Fibroblast of mammary gland (primary cell): ENCODE measurements at regions not wholly inside any gene's neighbourhood (a gene's known extent, or its start where the extent isn't known, plus 50 kb on each side); places are given as distances from the start of the nearest gene placed in this dataset.

ENCODE experiments used
- DNase-seq: peaks from one replicate; pipeline ENCODE4 v3.0.0-alpha.2; 2010; ENCODE audit warnings: low read depth
- H3K4me3 ChIP-seq: 2 replicates; pipeline ENCODE4 v1.5.1; 2011; ENCODE audit warnings: low read depth, mild to moderate bottlenecking, low read length, moderate library complexity; ENCODE audit not compliant: control insufficient read depth
- CTCF ChIP-seq: conservative IDR thresholded peaks from 2 replicates; pipeline ENCODE4 v1.5.1; 2011; ENCODE audit warnings: low read depth, low read length, inconsistent platforms; ENCODE audit not compliant: control insufficient read depth, insufficient read depth

DNA sequence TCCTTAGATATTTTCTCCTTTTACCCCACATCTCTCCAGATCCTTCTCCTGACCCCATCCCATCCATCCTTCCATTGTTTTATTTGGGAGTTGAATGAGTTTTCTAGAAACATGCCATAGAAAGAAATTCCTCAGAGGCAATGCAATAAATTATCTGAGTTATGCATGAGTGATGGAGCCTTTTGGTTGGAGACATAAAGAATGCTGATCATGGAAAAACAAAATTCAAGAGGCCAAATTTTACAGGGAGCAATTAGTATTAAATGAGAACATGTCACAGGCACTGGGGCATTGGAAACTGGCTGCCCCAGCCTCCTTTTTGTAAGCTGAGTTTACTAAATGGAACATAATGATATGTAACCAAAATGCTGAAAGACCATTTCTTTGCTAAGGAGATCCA, 74.2 kb upstream of the LCLAT1 start:
- no peak for TF ChIP-seq CTCF
- H3K4me3 ChIP-seq = no peak overlapping the region
- no peak for DNase-seq

DNA sequence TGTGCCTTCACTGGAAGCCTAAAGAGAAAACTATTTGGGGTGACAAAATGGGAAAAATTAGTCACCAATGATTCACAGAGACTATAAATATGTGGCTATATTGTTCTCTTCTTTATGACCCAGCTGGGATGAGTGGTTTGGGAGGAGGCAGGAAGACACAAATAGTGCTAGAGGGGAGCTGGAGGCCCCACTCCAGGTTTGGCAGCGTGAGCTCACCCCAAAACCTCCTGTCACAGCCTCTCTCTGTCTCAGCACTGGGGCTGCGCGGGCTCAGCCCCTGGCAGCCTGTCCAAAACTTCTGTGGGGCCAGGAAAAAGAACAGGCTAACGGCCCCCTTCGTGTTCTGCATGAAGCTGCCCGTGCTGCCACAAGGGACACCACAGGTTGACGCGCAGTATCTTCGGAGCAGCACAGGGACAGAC, 73.2 kb upstream of the LCLAT1 start:
- no peak for TF ChIP-seq CTCF
- DNase-seq = peak; percentile 78
- H3K4me3 ChIP-seq = no peak overlapping the region

- no peak overlapping the region for H3K4me3 ChIP-seq
- DNase-seq = no peak
- no peak for TF ChIP-seq CTCF
These were observed 72.7 kb upstream of the LCLAT1 start for GRCh38 chr2:30374380-30374779.

GRCh38 chr2:30375915-30376314, 71.1 kb upstream of the LCLAT1 start:
- DNase-seq = no peak
- no peak overlapping the region for H3K4me3 ChIP-seq
- no peak for TF ChIP-seq CTCF

GRCh38 chr2:30379481-30379880, 67.6 kb upstream of the LCLAT1 start:
- no peak overlapping the region for H3K4me3 ChIP-seq
- TF ChIP-seq CTCF = no peak
- no peak for DNase-seq

DNA sequence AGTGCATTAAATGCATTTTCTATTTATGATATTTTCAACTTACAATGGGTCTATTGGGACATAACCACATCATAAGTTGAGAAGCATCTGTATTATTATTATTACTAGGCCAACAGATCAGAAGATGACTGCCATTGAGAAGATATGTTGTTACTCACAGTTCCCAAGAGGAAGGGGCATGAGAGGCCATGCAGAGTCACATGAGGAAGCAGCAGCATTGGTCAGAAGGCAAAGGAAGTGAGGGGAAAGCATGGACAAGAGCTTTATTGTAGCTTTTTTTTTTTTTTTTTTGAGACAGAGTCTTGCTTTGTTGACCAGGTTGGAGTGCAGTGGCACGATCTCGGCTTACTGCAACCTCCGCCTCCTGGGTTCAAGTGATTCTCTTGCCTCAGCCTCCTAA, 66.2 kb upstream of the LCLAT1 start:
- no peak for TF ChIP-seq CTCF
- H3K4me3 ChIP-seq = no peak overlapping the region
- no peak for DNase-seq

GRCh38 chr2:30382162-30382783, 64.8 kb upstream of the LCLAT1 start:
- H3K4me3 ChIP-seq = no peak overlapping the region
- no peak for DNase-seq
- no peak for TF ChIP-seq CTCF
